ENCODE measurements at regions not wholly inside any gene's neighbourhood (a gene's known extent, or its start where the extent isn't known, plus 50 kb on each side); places are given as distances from the start of the nearest gene placed in this dataset.
"Not testable (repeated sequence)": the region's sequence is repeated elsewhere in the genome, so short reads cannot be mapped to it uniquely, and the experiment has no call there.

DNA sequence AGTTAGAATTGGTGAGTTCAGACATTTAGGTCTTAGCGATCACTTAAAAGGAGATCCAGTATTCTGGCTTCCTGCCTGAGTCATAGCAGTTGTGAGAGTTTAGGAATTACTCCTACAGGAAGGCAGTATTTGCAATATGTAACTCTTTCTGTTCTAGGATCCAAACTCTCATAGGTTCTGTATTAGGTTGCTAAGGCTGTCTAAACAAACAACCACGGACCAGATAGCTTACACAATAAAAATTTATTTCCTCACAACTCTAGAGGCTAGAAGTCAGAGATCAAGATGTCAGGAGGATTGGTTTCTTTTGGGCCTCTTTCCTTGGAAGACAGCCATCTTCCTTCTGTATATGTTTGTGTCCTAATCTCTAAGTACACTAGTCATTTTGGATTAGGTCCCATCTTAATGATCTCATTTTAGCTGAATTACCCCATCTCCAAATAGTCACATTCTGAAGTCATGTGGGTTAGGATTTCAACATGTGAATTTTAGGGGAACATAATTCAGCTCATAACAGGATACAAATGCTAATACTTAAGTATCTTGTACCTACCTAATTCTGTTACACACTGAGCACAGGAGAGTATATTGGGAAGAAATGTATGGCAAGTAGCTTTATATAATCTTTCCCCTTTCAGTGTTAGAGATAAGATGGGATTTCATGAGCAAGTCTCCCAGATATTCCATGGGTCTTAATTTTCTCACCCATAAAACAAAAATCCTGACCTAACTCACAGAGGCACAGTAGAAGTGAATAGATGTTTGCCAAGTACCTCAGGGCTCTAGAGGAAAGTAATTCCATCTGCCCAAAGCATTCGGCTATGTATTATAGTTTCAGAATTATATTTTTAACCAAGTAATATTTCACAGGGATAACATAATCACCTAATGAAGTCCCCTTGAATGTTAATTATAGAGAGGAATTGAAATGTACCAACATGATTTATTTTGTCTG lies 144.4 kb downstream of the PTBP2 start:
- DNase-seq (ENCODE audit: low read depth), result no peak

DNA sequence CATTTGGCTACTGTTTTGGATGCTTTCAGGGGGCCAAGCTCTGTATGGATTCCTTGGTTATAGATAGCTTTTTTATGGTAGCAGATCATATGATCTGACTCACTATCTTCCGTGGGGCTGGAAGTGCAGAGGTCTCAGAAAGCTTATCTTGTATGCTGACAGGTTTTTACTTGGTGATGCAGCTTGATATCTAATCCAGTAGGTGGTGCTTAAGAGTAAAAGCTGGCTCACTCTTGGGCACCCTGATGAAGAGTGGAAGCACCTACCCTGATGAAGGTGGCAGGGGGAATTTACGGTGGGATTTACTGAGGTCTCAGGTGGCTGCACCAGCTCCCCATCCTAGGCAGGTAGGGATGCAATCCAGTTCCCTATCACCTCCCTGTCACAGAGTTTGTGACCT lies 151.2 kb downstream of the PTBP2 start:
- no peak for DNase-seq (ENCODE audit: low read depth)

DNA sequence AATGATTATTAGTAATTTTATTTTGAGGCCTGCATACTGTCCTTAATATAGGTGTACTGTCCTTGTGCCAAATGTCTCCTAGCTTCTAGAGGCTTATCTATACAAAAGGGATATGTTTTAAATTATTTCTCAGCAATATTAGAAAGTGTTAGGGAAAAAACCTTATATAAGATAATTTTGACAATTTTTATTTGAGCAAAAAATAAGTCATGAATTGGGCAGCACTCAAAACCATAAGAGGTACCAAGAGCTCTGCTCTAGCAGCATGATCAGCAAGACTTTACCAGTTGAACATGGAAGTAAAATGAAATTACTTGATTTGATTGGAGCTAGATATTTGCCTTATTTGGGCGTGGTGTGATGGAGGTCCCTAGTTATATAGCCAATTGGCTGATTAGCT lies 157.1 kb downstream of the PTBP2 start:
- no peak for DNase-seq (ENCODE audit: low read depth)

DNA sequence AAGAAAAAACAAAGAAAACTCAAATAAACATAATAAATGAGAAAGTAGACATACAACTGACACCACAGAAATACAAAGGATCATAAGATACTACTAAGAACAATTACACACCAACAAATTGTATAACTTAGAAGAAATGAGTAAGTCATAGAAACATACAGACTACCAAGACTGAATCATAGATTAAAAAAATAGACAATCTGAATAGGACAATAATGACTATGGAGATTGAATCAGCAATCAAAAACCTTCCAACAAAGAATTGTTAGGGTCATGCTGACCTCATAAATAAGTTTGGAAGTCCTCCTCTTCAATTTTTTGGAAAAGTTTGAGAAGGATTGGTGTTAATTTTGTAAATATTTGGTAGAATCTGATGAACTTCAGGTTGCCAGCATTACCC lies 159.0 kb downstream of the PTBP2 start:
- no peak for DNase-seq (ENCODE audit: low read depth)

DNA sequence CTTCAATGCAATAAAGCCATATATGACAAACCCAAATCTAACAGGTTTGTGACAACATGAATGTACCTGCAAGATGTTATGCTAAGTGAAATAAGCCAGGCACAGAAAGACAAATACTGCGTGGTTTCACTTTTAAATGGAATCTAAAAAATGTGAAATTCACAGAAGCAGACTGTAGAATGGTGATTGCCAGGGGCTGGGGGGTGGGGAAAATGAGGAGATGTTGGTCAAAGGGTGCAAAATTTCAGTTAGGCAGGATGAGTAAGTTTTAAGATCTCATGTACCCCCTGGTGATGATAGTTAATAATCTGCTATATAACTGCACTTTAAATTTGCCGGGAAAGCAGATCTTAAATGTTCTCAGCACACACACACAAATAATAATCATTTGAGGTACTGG lies 160.5 kb downstream of the PTBP2 start:
- DNase-seq (ENCODE audit: low read depth), result no peak

DNA sequence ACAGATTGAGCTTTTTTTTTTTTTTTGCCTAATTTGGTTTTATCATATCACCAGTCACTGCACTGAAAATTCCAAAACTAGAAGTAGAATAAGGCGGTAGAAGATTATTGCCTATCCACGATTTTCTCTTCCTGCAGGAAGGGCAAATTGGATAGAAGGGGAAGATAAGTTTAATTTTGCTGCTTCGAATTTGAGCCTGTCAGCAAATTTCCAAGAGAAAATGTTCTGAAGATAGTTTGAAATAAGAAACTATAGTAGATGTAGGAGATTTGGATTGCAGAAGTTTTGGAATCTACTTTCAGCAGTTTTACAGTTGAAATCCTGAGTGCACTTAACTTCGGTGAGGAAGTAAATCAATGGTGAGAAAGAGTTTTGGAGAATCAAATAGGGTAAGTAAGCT lies 164.9 kb downstream of the PTBP2 start:
- DNase-seq (ENCODE audit: low read depth), result no peak

DNA sequence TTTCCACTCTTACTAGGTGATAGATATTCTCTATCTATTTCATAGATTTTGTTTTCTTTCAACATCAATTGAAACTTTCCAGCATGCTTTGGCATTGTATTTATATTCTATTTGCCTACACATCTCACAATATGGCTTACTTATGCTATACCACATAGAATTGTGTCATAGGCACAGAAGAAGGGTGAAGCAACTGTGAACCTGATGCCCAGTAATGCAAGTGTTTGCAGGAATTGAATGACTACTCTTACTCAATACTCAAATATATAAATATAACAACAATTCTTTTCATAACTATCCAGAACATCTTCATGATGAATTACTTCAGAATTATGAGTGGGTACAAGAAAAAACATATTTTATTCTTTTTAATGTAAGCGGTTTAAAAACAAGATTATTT lies 165.9 kb downstream of the PTBP2 start:
- no peak for DNase-seq (ENCODE audit: low read depth)

DNA sequence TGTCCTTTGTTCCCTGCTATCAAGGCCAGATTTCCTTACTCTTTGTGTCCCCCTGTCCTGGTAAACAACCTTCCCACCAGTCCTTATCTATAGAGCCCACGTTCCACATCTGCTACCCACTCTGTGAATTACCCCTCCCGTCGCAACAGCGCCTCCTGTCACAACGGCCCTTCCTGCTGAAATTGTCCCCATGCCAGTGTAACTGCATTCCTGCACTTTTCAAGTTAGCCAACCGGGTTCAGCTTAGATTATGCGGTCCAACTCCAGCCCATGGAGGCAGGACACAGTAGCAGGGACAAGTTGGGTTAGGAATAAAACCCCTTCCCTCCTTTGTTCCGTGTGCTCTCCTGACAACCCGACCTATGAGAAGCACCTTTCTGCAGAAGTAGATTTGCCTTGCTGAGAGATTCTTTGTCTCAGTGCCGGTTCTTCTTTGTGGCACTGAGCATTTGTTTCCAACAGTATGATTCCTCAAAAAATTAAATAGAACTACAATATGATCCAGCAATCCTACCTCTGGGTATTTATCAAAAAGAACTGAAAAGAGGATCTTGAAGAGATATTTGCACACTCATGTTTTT lies 180.3 kb downstream of the PTBP2 start:
- no peak for DNase-seq (ENCODE audit: low read depth)

DNA sequence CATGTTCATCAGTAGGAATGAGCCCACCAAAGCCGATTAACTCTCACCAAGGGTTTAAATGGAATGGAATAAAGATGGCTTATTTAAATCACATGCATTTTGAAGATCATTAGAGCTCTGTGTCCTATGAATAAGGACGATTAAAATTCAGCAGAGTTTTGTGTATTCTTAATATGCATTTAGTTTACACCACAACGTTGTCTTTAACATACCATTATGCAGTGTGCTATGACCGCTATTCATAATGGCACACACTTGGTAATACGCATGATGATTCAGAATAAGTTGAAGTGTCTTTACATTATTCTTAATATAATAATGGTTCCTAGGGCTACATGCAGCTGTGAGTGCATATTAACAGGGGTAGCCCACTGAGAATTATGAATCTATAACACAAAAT lies 190.7 kb downstream of the PTBP2 start:
- no peak for DNase-seq (ENCODE audit: low read depth)

DNA sequence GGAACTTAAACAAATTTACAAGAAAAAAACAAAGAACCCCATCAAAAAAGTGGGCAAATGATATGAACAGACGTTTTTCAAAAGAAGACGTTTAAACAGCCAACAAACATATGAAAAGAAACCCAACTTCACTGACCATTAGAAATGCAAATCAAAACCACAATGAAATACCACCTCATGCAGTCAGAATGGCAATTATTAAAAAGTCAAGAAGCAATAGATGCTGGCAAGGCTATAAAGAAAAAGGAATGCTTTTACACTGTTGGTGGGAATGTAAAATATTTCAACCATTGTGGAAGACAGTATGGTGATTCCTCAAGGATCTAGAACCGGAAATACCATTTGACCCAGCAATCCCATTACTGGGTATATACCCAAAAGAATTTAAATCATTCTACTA lies 194.1 kb downstream of the PTBP2 start:
- DNase-seq (ENCODE audit: low read depth), result not testable (repeated sequence)

DNA sequence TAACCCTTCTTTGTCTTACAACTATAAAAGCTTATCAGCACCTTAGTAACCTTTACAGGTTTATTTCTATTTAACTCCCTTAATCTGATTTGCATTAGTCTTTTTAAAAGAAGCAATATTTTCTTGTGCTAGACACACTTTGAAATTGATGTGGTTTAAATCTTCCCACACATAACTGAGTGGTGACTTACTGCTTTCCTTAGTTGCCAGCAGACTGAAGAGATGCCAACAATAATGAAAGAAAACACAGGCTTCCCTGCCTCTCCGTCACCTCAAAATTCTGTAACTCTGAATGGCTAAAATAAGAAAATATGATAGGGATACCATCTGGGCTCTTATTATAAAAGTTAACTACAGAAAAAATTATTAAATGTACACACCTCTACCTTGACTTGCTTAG lies 196.8 kb downstream of the PTBP2 start:
- DNase-seq (ENCODE audit: low read depth), result no peak

DNA sequence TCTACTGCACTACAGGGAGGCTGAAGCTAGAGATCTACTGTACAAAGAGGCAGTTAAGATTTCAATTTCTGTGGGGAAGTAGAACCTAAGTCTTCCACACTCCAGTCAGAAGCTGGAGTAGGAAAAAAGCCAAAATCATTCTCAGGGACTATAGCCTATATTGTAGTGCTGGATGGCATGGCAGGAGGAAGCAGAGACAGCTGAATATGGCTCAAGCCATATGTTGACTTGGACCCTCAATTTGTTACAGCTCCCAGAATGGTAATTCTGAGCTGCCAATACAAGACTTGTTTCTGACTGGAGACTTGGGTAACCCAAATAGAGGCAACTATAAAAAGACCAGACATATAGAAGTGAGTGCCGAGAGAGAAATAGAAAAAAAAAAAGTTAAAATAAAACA lies 200.6 kb downstream of the PTBP2 start:
- no peak for DNase-seq (ENCODE audit: low read depth)

DNA sequence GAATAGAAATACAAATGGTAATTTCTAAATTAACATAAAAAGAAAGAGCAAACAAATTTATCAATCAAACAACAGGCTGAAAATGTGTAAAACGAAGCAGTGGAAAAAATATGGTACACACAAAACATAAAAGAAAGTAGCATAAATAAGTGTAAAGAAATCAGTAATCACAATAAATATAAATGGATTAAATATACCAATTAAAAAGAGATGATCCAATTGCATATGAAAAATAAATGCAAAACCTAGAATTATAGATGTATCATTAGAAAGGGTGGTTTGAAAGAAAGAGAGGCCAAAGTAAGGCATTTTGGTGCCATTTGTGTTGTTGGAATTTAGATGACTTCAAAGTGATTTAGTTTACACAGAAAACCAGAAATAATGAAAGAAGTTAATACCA lies 202.2 kb downstream of the PTBP2 start:
- DNase-seq (ENCODE audit: low read depth), result no peak

DNA sequence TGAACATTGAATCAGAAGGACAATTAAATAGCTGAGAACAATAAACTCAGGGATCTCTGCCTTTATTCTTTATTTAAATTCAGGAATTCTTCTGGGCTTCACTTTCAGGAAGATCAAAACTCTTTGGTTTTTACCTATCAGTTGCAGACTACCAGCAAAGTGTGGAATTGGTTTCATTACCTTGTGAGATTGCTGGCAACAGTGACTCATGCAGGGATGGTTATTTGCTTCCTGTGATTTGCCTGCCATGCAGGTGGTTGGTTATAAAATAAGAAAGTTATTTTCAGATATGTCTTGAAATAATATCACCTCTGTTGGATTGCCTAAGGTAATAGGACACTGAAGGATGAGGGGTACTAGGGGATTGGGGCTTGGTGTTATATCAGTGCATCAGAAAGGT lies 204.6 kb downstream of the PTBP2 start:
- no peak for DNase-seq (ENCODE audit: low read depth)

DNA sequence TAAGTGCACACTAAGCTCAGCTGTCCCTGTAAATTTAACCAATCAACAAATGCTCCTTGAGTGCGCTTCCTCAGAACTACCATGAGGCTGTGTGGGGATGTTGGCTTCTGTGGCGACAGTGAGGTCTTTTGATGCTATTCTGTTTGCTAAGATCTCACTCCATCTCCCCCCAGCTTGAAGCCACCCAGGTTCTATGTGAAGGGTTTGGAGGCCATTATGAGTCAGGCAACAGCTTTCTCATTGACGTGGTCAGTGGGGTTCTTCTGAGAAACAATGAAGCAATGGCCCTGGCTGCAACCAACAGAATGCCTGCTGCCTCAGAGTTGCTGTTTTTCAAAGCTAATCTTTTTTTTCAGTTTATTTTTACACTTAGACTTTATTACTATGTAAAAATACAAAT lies 205.5 kb downstream of the PTBP2 start:
- no peak for DNase-seq (ENCODE audit: low read depth)

DNA sequence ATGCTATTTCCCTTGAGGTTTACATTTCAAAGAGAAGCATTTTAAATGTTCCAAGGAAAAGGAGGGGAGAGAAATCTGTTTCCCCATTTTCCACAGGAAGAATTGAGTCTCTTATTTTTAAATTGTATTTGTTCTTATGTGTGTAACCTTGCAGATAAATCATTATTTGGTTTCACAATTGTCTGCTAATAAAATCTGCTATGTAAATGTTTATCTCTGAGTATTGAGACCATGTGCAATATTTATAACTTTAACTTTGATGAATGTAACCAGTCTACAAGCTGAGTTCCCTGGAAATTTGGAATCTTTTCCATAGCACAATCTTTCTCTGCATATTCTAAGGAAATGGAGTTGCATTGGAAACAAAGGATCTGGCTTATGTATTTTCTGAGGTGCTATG lies 209.6 kb downstream of the PTBP2 start:
- no peak for DNase-seq (ENCODE audit: low read depth)

DNA sequence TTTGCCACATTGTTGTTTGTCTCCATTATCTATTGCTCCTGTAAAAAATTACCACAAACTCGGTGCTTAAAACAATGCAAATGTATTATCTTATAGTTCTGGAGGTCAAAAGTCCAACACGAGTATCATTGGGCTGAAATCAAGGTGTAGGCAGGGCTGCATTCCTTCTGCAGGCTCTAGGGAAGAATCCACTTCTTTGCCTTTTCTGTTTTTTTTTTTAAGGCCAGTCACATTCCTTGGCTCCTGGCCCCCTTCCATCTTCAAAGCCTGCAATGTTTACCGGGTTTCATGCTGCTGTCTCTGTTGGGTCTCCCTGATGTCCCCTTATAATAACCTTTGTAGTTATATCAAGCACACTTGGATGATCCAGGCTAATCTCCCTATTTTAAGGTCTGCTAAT lies 212.7 kb downstream of the PTBP2 start:
- DNase-seq (ENCODE audit: low read depth), result no peak

DNA sequence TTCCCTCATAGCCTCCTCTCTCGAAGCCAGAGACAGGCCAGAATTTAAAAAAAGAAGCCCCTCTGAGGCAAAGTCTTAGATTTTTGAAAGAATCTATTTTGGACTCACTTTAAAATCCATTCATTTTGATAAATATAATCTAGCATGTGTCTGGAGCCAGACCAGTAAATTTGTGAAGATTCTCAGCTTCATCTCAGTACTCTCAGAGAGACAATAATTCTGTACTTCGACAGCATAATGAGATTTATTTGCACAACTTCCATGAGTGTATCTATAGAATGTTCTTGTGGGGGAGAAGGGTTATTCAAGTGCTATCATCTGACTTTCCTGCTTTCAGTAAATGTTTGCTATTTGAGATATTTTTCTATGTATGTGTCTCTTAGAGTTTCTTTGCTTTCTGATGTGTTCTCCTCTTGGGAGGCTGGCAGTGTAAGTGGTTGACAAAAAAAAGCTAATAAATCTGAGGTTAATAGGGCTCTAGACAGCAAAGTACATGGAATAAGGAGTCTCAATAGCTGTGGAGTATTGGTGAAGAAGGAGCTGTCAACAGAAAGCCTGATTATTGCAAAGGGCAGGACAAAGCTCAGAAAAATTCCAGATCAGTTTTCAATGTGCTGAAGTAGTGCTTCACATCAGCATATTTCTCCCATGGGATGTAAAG lies 223.0 kb downstream of the PTBP2 start:
- DNase-seq (ENCODE audit: low read depth), result no peak

DNA sequence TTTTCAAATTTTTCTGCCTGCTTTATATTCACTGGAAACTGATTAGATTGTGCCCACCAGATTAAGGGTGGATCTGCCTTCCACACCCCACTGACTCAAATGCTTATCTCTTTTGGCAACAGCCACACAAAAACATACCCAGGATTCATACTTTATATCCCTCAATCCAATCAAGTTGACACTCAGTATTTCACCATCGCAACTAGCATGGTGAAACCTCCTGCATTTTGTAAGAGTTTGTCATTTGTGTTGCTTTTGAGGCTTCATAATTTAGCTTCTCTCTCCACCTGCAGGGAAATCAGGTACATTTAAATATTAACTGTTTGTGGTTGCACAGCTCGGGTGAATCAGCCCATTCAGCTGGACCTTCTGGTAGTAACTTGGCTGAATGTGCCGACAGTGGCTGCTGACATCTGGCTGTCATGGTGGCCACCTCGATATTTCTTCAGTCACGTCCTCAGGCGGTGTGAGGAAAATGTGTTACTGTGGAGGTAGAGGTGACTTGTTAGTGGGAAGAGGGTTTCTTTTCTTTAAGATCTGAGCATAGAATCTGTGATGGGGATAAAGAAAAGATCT lies 224.0 kb downstream of the PTBP2 start:
- DNase-seq (ENCODE audit: low read depth), result no peak

DNA sequence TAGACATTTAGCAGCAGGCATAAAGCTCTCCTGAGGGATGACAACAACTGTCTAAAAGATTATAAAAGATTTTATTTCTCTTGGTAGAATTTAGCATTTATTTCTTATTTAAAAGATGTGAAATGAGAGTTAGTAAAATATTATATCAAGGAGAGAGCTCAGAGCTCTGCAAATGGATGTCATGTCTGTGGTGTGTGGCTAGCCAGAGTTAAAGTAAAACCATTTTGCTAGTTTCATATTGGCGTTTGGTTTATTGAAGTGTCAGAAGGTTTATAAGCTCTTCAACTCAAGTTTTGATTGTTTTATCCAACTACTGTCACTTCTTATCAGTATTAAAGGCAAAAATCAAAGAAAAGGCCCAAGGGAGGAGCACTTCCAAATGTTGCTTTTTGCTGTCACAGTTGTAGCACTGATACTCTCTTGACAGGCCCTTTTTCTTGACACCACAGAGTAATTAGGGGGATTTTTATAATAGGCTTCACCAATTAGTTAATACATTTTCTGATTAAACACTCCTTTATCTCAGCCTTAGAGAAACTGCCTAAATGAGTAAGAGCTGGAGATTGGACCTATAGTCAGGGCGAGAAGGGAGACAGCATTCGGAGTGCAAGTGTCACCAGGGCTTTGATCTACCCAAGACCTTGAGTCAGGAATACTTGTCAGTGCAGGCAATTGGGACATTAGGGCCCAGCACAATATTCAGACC lies 233.9 kb downstream of the PTBP2 start:
- DNase-seq (ENCODE audit: low read depth), result no peak

DNA sequence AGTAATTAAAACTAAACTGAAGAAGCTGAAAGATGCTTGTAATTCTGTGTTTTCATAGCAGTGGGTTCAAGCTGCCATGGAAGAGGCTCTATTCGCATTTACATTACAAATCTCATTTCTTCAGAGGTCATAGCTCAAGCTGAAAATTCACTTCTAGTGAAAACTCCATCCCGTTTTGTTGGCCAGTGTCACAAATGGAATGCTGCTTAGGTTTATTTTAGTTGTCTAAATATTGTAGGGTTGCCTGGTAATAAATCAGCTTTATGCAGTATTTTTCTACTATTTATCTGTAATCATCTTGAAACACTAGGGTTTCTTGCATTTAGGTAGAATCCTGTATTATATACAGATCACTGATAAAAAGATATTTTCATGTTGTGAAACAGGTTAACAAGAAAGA lies 240.6 kb downstream of the PTBP2 start:
- DNase-seq (ENCODE audit: low read depth), result no peak

DNA sequence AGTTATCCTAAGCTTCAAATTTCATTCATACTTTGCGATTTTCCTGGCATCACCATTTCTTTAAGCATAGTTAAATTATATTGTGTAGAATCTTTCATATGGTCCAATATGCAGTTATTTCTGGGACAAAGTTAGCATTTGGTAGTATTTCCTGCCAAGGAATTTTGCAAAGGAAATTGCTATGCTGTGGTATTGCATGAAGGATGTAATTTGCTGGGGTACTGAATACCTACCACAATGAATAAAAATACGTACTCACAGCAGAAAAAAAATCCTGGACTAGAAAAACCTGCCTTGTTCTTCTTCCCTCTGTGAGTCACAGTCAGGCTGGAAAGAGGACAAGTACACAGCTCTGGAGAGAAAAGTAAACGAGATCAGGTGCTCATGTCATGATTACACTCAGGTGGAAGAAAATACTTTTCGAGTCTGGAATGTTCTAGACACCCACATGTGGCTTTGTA lies 241.2 kb downstream of the PTBP2 start:
- no peak for DNase-seq (ENCODE audit: low read depth)

All from stimulated activated CD8-positive, alpha-beta memory T cell treated with anti-CD3 and anti-CD28 coated beads, Interleukin-4, amount 100 ng/mL, for 24 hours (primary cell).